ENCODE measurements at regions not wholly inside any gene's neighbourhood (a gene's known extent, or its start where the extent isn't known, plus 50 kb on each side); places are given as distances from the start of the nearest gene placed in this dataset.

DNA sequence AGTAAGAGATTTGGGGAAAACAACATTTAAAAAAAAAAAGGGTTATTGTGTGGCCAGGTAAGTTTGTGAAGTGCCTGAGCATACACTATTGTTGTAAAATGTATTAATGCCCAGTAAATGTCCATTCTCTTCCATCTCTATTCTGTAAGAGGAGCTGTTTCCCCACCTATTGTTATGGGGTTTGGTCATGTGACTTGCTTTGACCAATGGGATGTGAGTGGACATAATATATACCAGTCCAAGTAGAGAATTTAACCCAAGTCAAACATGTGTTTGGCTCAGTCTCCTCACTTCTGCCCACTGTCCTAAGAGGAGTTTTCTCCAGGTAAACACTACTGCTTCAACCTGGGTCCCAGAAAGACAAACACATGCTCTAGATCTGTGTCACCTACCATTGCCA is 377.1 kb downstream of the FOXA2 start:
- TF ChIP-seq, protein P1, sequence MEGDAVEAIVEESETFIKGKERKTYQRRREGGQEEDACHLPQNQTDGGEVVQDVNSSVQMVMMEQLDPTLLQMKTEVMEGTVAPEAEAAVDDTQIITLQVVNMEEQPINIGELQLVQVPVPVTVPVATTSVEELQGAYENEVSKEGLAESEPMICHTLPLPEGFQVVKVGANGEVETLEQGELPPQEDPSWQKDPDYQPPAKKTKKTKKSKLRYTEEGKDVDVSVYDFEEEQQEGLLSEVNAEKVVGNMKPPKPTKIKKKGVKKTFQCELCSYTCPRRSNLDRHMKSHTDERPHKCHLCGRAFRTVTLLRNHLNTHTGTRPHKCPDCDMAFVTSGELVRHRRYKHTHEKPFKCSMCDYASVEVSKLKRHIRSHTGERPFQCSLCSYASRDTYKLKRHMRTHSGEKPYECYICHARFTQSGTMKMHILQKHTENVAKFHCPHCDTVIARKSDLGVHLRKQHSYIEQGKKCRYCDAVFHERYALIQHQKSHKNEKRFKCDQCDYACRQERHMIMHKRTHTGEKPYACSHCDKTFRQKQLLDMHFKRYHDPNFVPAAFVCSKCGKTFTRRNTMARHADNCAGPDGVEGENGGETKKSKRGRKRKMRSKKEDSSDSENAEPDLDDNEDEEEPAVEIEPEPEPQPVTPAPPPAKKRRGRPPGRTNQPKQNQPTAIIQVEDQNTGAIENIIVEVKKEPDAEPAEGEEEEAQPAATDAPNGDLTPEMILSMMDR (IDR thresholded peaks at IDR 0.05; ENCODE audit: control extremely low read depth, extremely low read depth, low read depth, missing control alignments): no peak
- POLR2A ChIA-PET: no interaction called here
- no peak for DNase-seq (ENCODE audit: extremely low spot score)
- CTCF ChIA-PET: no interaction called here

DNA sequence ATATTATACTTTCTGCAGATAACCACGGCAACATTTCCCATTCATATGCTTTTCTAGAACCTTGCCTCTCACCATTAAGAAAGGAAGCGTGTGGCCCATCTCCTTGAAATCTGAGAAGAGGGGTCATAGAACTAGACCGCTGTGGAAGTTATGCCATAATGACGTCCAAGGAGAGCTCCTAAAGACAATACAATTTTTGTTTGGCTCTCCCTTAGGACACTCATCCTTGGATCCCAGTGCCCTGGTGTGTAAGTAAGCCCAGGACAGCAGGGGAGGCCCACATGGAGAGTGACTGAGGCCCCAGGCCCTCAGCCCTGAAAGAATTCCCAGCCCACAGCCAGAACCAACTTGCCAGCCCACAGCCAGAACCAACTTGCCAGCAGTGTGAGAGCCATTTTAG is 379.6 kb downstream of the FOXA2 start:
- CTCF ChIA-PET: no interaction called here
- POLR2A ChIA-PET: no interaction called here
- DNase-seq (ENCODE audit: extremely low spot score): no peak
- TF ChIP-seq, protein P1 (IDR thresholded peaks at IDR 0.05; ENCODE audit: control extremely low read depth, extremely low read depth, low read depth, missing control alignments): no peak

GRCh38 chr20:22182148-22182547 is 402.2 kb downstream of the FOXA2 start:
- ChIA-PET CTCF (interaction anchor here (1.0 kb wide), 1 partner anchor 12 kb away, joined by 3 read pairs; no protein-coding TSS in a partner anchor), POLR2A (no interaction called here)
- no peak for DNase-seq (ENCODE audit: extremely low spot score)
- TF ChIP-seq, protein P1 (IDR thresholded peaks at IDR 0.05; ENCODE audit: control extremely low read depth, extremely low read depth, low read depth, missing control alignments): no peak

DNA sequence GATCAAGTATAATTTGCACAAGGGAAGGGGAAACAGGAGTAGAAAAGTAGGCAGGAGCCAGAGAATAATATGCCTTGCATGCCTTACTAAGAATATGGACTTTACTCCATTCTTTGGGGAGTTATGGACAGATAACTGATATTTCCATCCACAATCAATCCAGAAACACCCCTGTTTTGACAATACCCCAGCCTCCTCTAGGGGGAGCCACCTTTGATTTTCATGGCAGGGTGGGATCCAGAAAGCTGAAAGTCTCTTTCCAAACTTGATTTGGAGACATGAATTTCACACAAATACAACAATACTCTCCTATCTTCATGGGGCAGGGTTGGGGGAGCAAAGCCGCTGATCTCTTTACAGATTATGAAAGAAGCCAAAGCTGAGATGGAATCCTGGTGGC is 404.1 kb downstream of the FOXA2 start:
- DNase-seq (ENCODE audit: extremely low spot score): no peak
- ChIA-PET POLR2A (no interaction called here), CTCF (no interaction called here)
- TF ChIP-seq, protein P1 (IDR thresholded peaks at IDR 0.05; ENCODE audit: control extremely low read depth, extremely low read depth, low read depth, missing control alignments): no peak

DNA sequence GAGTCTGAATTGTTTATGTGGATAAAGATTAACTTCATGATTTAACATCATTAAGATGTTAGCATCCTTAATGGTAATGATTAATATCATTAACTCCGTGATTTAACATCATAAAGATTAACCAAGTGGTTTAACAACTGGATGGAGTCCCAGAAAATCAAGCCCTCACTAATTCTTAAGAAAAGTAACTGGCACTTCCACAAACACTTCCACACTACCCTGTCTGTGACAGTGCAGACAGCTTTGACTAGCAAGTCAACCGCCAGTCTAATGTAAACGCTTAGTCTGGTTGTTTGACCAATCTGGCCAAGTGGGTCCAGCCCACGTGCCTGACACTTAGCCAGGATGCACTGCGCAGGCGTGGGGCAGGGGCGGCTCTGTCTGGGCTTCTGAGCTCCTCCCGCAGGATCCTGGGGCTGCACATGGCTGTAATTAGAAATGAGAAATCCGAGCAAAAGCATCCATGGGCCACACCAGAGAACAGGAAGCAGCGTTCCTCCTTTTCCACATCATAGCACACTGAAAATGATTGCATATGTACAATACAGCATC is 424.2 kb downstream of the FOXA2 start:
- TF ChIP-seq, protein P1 (IDR thresholded peaks at IDR 0.05; ENCODE audit: control extremely low read depth, extremely low read depth, low read depth, missing control alignments): no peak
- POLR2A ChIA-PET: no interaction called here
- no peak for DNase-seq (ENCODE audit: extremely low spot score)
- CTCF ChIA-PET: no interaction called here

DNA sequence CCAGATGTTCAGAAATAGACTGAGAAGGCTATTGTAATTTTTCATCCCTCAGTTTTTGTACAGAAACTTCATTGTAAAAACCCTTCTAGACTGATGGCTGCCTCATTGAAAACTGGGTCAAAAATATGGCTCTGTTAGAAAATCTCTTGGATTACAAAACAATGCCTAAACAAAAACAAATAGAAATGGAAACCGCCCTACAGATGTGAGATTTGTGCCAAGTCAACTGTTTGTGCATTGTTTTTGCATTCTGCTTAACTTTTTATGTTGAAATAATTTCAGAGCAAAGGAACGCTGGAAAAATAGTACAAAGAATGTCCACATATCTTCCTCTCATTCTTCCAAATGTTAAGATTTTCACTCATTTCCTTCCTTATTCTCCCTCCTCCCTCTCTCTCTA is 425.1 kb downstream of the FOXA2 start:
- CTCF ChIA-PET: no interaction called here
- POLR2A ChIA-PET: no interaction called here
- DNase-seq (ENCODE audit: extremely low spot score): no peak
- TF ChIP-seq, protein P1 (IDR thresholded peaks at IDR 0.05; ENCODE audit: control extremely low read depth, extremely low read depth, low read depth, missing control alignments): no peak

- ChIA-PET POLR2A (no interaction called here), CTCF (no interaction called here)
- TF ChIP-seq, protein P1 (IDR thresholded peaks at IDR 0.05; ENCODE audit: control extremely low read depth, extremely low read depth, low read depth, missing control alignments): no peak
- DNase-seq (ENCODE audit: extremely low spot score): no peak
These were observed 422.1 kb downstream of the PAX1 start for GRCh38 chr20:22127587-22127986.

Measured in GM10248 (cell line).